HepG2 (cell line): ENCODE measurements at regions not wholly inside any gene's neighbourhood (a gene's known extent, or its start where the extent isn't known, plus 50 kb on each side); places are given as distances from the start of the nearest gene placed in this dataset.

Source experiments
- HHEX ChIP-seq: IDR thresholded peaks from 2 replicates; pipeline ENCODE4 v1.6.1; 2016; ENCODE audit warnings: control low read depth
- HMGXB4 ChIP-seq, 2 experiments: sonication (generic) in 1 of 2; formaldehyde crosslinking in 1 of 2; IDR thresholded peaks; 2 replicates each; pipeline versions ENCODE4 v1.4.0 to v1.6.1; 2018 to 2020; ENCODE audit warnings: missing genetic modification reagents in 2 of 2, borderline replicate concordance in 1 of 2, low read depth in 1 of 2, mild to moderate bottlenecking in 1 of 2, missing biosample characterization in 1 of 2
- HNF1A ChIP-seq, 2 experiments: sonication (generic) in 1 of 2; formaldehyde crosslinking in 1 of 2; IDR thresholded peaks; 2 replicates each; pipeline versions ENCODE4 v1.4.0 to v1.6.1; 2016 to 2020; ENCODE audit warnings: borderline replicate concordance in 1 of 2, low read depth in 1 of 2, mild to moderate bottlenecking in 1 of 2, missing genetic modification reagents in 1 of 2
- HNF1B ChIP-seq: sonication (generic); formaldehyde crosslinking; IDR thresholded peaks from 2 replicates; pipeline ENCODE4 v1.5.1; 2020; ENCODE audit warnings: mild to moderate bottlenecking, moderate library complexity, missing genetic modification reagents
- MIER2 ChIP-seq: IDR thresholded peaks from 2 replicates; pipeline ENCODE4 v1.6.1; 2016; ENCODE audit warnings: missing biosample characterization, missing genetic modification reagents
- SKI ChIP-seq: fragments of 450-650 bp; IDR thresholded peaks from one replicate; pipeline ENCODE4 v1.6.1; 2018; ENCODE audit warnings: mild to moderate bottlenecking; ENCODE audit not compliant: partially characterized antibody
- TBP ChIP-seq: sonication (generic); formaldehyde crosslinking; IDR thresholded peaks from 2 replicates; pipeline ENCODE4 v1.5.0; 2020; ENCODE audit warnings: missing genetic modification reagents
- TBX3 ChIP-seq: fragments of 450-650 bp; IDR thresholded peaks from 2 replicates; pipeline ENCODE4 v1.6.1; 2017; ENCODE audit warnings: antibody characterized with exemption, mild to moderate bottlenecking, inconsistent platforms, borderline replicate concordance
- TCF12 ChIP-seq, 2 experiments: fragments of 450-650 bp in 1 of 2; sonication (generic) in 1 of 2; formaldehyde crosslinking in 1 of 2; IDR thresholded peaks; 2 replicates each; pipeline versions ENCODE4 v1.6.1 to v1.8.0; 2017 to 2022; ENCODE audit warnings: antibody characterized with exemption in 1 of 2, mild to moderate bottlenecking in 1 of 2, missing genetic modification reagents in 1 of 2, moderate library complexity in 1 of 2
- ZFP82 ChIP-seq: sonication (generic); formaldehyde crosslinking; IDR thresholded peaks from 2 replicates; pipeline ENCODE4 v1.5.1; 2020; ENCODE audit warnings: mild to moderate bottlenecking, missing genetic modification reagents, borderline replicate concordance
- ZHX2 ChIP-seq, 2 experiments: sonication (generic) in 1 of 2; formaldehyde crosslinking in 1 of 2; IDR thresholded peaks; 2 replicates each; pipeline versions ENCODE4 v1.6.1 to v1.9.0; 2014 to 2022; ENCODE audit warnings: antibody characterized with exemption in 1 of 2, borderline replicate concordance in 1 of 2, inconsistent platforms in 1 of 2, low read depth in 1 of 2, missing genetic modification reagents in 1 of 2
- ZNF691 ChIP-seq: sonication (generic); formaldehyde crosslinking; IDR thresholded peaks from 2 replicates; pipeline ENCODE4 v1.4.0; 2020; ENCODE audit warnings: missing genetic modification reagents, low read depth, mild to moderate bottlenecking, borderline replicate concordance

- peak; percentile 24 to 55; a peak in 2 of 4 replicates for TF ChIP-seq HMGXB4 (CRISPR knock-in tag; IDR thresholded peaks at IDR 0.05; ENCODE audit: borderline replicate concordance in 1 of 2, low read depth in 1 of 2)
- TF ChIP-seq HNF1A (IDR thresholded peaks at IDR 0.05; ENCODE audit: low read depth), result peak; percentile 62
- peak; percentile 91 for TF ChIP-seq HNF1A (CRISPR knock-in tag; IDR thresholded peaks at IDR 0.05; ENCODE audit: borderline replicate concordance)
- no peak for TF ChIP-seq TCF12 (IDR thresholded peaks at IDR 0.05)
- TF ChIP-seq TCF12 (CRISPR knock-in tag; IDR thresholded peaks at IDR 0.05), result peak; percentile 96
- 0 out of 2 replicates have a peak, but pooled peaks have one; percentile 62 for TF ChIP-seq TBP (CRISPR knock-in tag)
- peak; percentile 73 for TF ChIP-seq HNF1B (CRISPR knock-in tag)
- TF ChIP-seq MIER2 (CRISPR knock-in tag), result 0 out of 2 replicates have a peak, but pooled peaks have one; percentile 53
- TF ChIP-seq TBX3, result peak; percentile 96
- peak; percentile 96 for TF ChIP-seq HHEX
- TF ChIP-seq SKI, result peak; percentile 100
- TF ChIP-seq ZHX2 (IDR thresholded peaks at IDR 0.05; ENCODE audit: low read depth), result no peak
- TF ChIP-seq ZHX2 (CRISPR knock-in tag; IDR thresholded peaks at IDR 0.05; ENCODE audit: borderline replicate concordance), result peak; percentile 43; the same call in 1 of the 2 replicates
- 0 out of 2 replicates have a peak, but pooled peaks have one; percentile 44 for TF ChIP-seq ZNF691 (CRISPR knock-in tag)
- no peak for TF ChIP-seq ZFP82 (CRISPR knock-in tag)
Observed at GRCh38 chr1:59052166-59052590, 244.7 kb upstream of the FGGY start (continued).
